ENCODE measurements at regions not wholly inside any gene's neighbourhood (a gene's known extent, or its start where the extent isn't known, plus 50 kb on each side); places are given as distances from the start of the nearest gene placed in this dataset.

GRCh38 chr20:60993433-60994044 lies 258.5 kb upstream of the CDH4 start:
- DNase-seq (ENCODE audit: low read depth in 2 of 2), result no peak

- no peak for DNase-seq (ENCODE audit: low read depth in 2 of 2)
These were observed 252.8 kb upstream of the CDH4 start for GRCh38 chr20:60999250-60999649.

- DNase-seq (ENCODE audit: low read depth in 2 of 2), result no peak
These were observed 250.0 kb upstream of the CDH4 start for GRCh38 chr20:61002090-61002489.

- DNase-seq (ENCODE audit: low read depth in 2 of 2), result no peak
These were observed 237.6 kb upstream of the CDH4 start for GRCh38 chr20:61014491-61014890.

GRCh38 chr20:61015602-61016001 lies 236.5 kb upstream of the CDH4 start:
- DNase-seq (ENCODE audit: low read depth in 2 of 2), result no peak

GRCh38 chr20:61019322-61019721 lies 232.7 kb upstream of the CDH4 start:
- no peak for DNase-seq (ENCODE audit: low read depth in 2 of 2)

- no peak for DNase-seq (ENCODE audit: low read depth in 2 of 2)
These were observed 228.4 kb upstream of the CDH4 start for GRCh38 chr20:61023612-61024011.

GRCh38 chr20:61024390-61024789 lies 227.7 kb upstream of the CDH4 start:
- no peak for DNase-seq (ENCODE audit: low read depth in 2 of 2)

- DNase-seq (ENCODE audit: low read depth in 2 of 2), result no peak
These were observed 226.5 kb upstream of the CDH4 start for GRCh38 chr20:61025536-61025935.

GRCh38 chr20:61026173-61026572 lies 225.9 kb upstream of the CDH4 start:
- no peak for DNase-seq (ENCODE audit: low read depth in 2 of 2)

- no peak for DNase-seq (ENCODE audit: low read depth in 2 of 2)
These were observed 225.3 kb upstream of the CDH4 start for GRCh38 chr20:61026731-61027130.

- no peak for DNase-seq (ENCODE audit: low read depth in 2 of 2)
These were observed 224.8 kb upstream of the CDH4 start for GRCh38 chr20:61027218-61027617.

GRCh38 chr20:61030130-61030529 lies 221.9 kb upstream of the CDH4 start:
- no peak for DNase-seq (ENCODE audit: low read depth in 2 of 2)

GRCh38 chr20:61031101-61031830 lies 220.8 kb upstream of the CDH4 start:
- DNase-seq (ENCODE audit: low read depth in 2 of 2), result no peak

GRCh38 chr20:61037498-61037897 lies 214.6 kb upstream of the CDH4 start:
- no peak for DNase-seq (ENCODE audit: low read depth in 2 of 2)

- DNase-seq (ENCODE audit: low read depth in 2 of 2), result no peak
These were observed 210.6 kb upstream of the CDH4 start for GRCh38 chr20:61041481-61041880.

- no peak for DNase-seq (ENCODE audit: low read depth in 2 of 2)
These were observed 209.3 kb upstream of the CDH4 start for GRCh38 chr20:61042506-61043385.

GRCh38 chr20:61043681-61044080 lies 208.4 kb upstream of the CDH4 start:
- DNase-seq (ENCODE audit: low read depth in 2 of 2), result no peak

GRCh38 chr20:61044499-61044898 lies 207.6 kb upstream of the CDH4 start:
- DNase-seq (ENCODE audit: low read depth in 2 of 2), result no peak

GRCh38 chr20:61045091-61045490 lies 207.0 kb upstream of the CDH4 start:
- no peak for DNase-seq (ENCODE audit: low read depth in 2 of 2)

- no peak for DNase-seq (ENCODE audit: low read depth in 2 of 2)
These were observed 206.0 kb upstream of the CDH4 start for GRCh38 chr20:61045876-61046585.

- no peak for DNase-seq (ENCODE audit: low read depth in 2 of 2)
These were observed 205.2 kb upstream of the CDH4 start for GRCh38 chr20:61046721-61047351.

Data from stimulated activated CD8-positive, alpha-beta memory T cell treated with anti-CD3 and anti-CD28 coated beads, Interleukin-7, amount 100 ng/mL, for 1 hour (primary cell).